CD14-positive monocyte (primary cell): ENCODE measurements at regions not wholly inside any gene's neighbourhood (a gene's known extent, or its start where the extent isn't known, plus 50 kb on each side); places are given as distances from the start of the nearest gene placed in this dataset.

Experiments used
- DNase-seq, 3 donors: peaks; one replicate each; pipeline ENCODE4 v3.0.0-alpha.2; 2011 to 2022
- H2AFZ ChIP-seq: 2 replicates; pipeline ENCODE4 v1.6.0; 2012; ENCODE audit warnings: mild to moderate bottlenecking, low read depth, low read length, inconsistent platforms; ENCODE audit not compliant: insufficient read depth, poor library complexity, severe bottlenecking
- H3K27ac ChIP-seq, 2 donors: 1 replicate in 1 of 2; 2 replicates in 1 of 2; pipeline ENCODE4 v1.5.1; 2012 to 2013; ENCODE audit warnings: low read length in 2 of 2, control low read depth in 1 of 2, inconsistent platforms in 1 of 2, low read depth in 1 of 2, mild to moderate bottlenecking in 1 of 2
- H3K27me3 ChIP-seq, 2 donors: one replicate each; pipeline versions ENCODE4 v1.6.0 to v1.6.1; 2011 to 2013; ENCODE audit warnings: low read length in 2 of 2; ENCODE audit not compliant: control insufficient read depth in 2 of 2, insufficient read depth in 2 of 2
- H3K36me3 ChIP-seq, 2 donors: replicated peaks in 1 of 2; 1 replicate in 1 of 2; 2 replicates in 1 of 2; pipeline versions ENCODE4 v1.5.1 to v1.6.1; 2012 to 2013; ENCODE audit warnings: low read length in 2 of 2, control low read depth in 1 of 2, inconsistent platforms in 1 of 2, mild to moderate bottlenecking in 1 of 2; ENCODE audit not compliant: insufficient read depth in 2 of 2, control insufficient read depth in 1 of 2
- H3K4me1 ChIP-seq, 2 donors: 1 replicate in 1 of 2; 2 replicates in 1 of 2; pipeline versions ENCODE4 v1.5.1 to v1.6.1; 2012 to 2013; ENCODE audit warnings: low read length in 2 of 2, control low read depth in 1 of 2, inconsistent platforms in 1 of 2, mild to moderate bottlenecking in 1 of 2, moderate library complexity in 1 of 2; ENCODE audit not compliant: insufficient read depth in 2 of 2, control insufficient read depth in 1 of 2
- H3K4me2 ChIP-seq: replicated peaks from 2 replicates; pipeline ENCODE3; 2012; ENCODE audit warnings: low read length, moderate library complexity, mild to moderate bottlenecking; ENCODE audit not compliant: poor library complexity, severe bottlenecking; ENCODE audit errors: extremely low read depth
- H3K4me3 ChIP-seq, 3 experiments: fragments of 200-600 bp in 1 of 3; sonication (generic) in 1 of 3; replicated peaks in 1 of 3; 1 replicate in 2 of 3; 2 replicates in 1 of 3; pipeline ENCODE4 v1.5.1; 2011 to 2013; ENCODE audit warnings: low read length in 3 of 3, mild to moderate bottlenecking in 3 of 3, control low read depth in 2 of 3, low read depth in 2 of 3, inconsistent platforms in 1 of 3, moderate library complexity in 1 of 3
- H3K79me2 ChIP-seq: 2 replicates; pipeline ENCODE4 v1.6.0; 2012; ENCODE audit warnings: mild to moderate bottlenecking, control low read depth, inconsistent platforms, low read length, moderate library complexity; ENCODE audit not compliant: insufficient read depth
- H3K9ac ChIP-seq: 2 replicates; pipeline ENCODE4 v1.6.0; 2017; ENCODE audit warnings: low read length, mild to moderate bottlenecking; ENCODE audit not compliant: insufficient read depth, poor library complexity, severe bottlenecking
- H3K9me3 ChIP-seq, 2 donors: replicated peaks in 1 of 2; 1 replicate in 1 of 2; 2 replicates in 1 of 2; pipeline versions ENCODE4 v1.5.1 to v1.6.1; 2012 to 2013; ENCODE audit warnings: low read length in 2 of 2, control low read depth in 1 of 2; ENCODE audit not compliant: control insufficient read depth in 1 of 2, insufficient read depth in 1 of 2
- H4K20me1 ChIP-seq: 2 replicates; pipeline ENCODE4 v1.6.0; 2012; ENCODE audit warnings: mild to moderate bottlenecking, low read length, control low read depth, moderate library complexity; ENCODE audit not compliant: insufficient read depth
- H3K27ac Mint-ChIP-seq, 7 donors: one replicate each; pipeline ENCODE4 v1.8.0; 2020; ENCODE audit warnings: mild to moderate bottlenecking in 7 of 7, mixed read lengths in 7 of 7, moderate library complexity in 6 of 7, inconsistent platforms in 2 of 7
- H3K27me3 Mint-ChIP-seq, 3 donors: one replicate each; pipeline ENCODE4 v1.8.0; 2021 to 2022; ENCODE audit warnings: low read depth in 3 of 3, mild to moderate bottlenecking in 3 of 3, mixed read lengths in 3 of 3, moderate library complexity in 3 of 3, inconsistent platforms in 1 of 3
- H3K36me3 Mint-ChIP-seq, 2 donors: one replicate each; pipeline ENCODE4 v1.8.0; 2020; ENCODE audit warnings: mixed read lengths in 2 of 2, inconsistent platforms in 1 of 2, mild to moderate bottlenecking in 1 of 2
- H3K4me1 Mint-ChIP-seq: one replicate; pipeline ENCODE4 v1.8.0; 2020; ENCODE audit warnings: mild to moderate bottlenecking, mixed read lengths
- H3K4me3 Mint-ChIP-seq, 2 donors: one replicate each; pipeline ENCODE4 v1.8.0; 2020; ENCODE audit warnings: mild to moderate bottlenecking in 2 of 2, mixed read lengths in 2 of 2, moderate library complexity in 1 of 2
- H3K9me3 Mint-ChIP-seq, 7 donors: one replicate each; pipeline ENCODE4 v1.8.0; 2020 to 2022; ENCODE audit warnings: mixed read lengths in 7 of 7, mild to moderate bottlenecking in 6 of 7, moderate library complexity in 6 of 7, inconsistent platforms in 2 of 7
- WGBS: methylation state at CpG from one replicate; pipeline ENCODE4 v1.1.5; 2013; ENCODE audit warnings: missing lambda C conversion rate; ENCODE audit not compliant: insufficient coverage; 5-methylcytosine and 5-hydroxymethylcytosine counted together
- intact Hi-C, 2 donors: fragments of 100-400 bp; cut with micrococcal nuclease; formaldehyde crosslinking; loops; one replicate each; pipeline versions ENCODE4 v1.15.0 to v1.15.1; 2023
- TF ChIP-seq, protein P1 (sequence below): fragments of 200-600 bp; IDR thresholded peaks from one replicate; pipeline ENCODE4 v1.8.0; 2022; ENCODE audit warnings: antibody characterized with exemption, mild to moderate bottlenecking

DNA sequence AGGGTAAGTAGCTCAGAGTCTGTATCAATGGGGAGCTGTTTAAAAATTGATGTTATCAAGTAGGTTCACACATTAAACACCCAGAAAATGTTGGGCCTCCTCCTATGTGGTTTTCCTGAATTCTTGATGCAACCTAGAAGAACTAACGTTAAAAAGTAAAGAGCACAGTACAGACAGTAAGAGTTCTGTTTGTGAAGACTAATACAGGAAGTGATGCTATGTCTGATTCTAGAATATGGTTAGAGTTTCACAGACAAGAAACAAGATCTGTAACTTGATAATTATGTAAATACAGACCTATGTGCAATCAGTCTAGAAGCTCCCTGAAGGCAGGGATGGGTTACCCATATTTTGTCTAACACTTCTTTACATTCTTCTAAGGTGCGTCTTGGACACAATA is 214.9 kb upstream of the BTG1 start:
- DNase-seq = peak in 1 of 3 donors; percentile 40
- no peak overlapping the region for H3K4me2 ChIP-seq
- no peak overlapping the region for H3K27ac Mint-ChIP-seq
- H3K4me1 Mint-ChIP-seq = peaks cover 39% of the 10 kb centered on the region
- H3K4me3 Mint-ChIP-seq = no peak overlapping the region
- H4K20me1 ChIP-seq = no peaks in the 10 kb centered on the region
- H3K27me3 ChIP-seq = no peaks in the 10 kb centered on the region
- peaks cover under 1 to 2% of the 10 kb centered on the region in 2 donors for H3K36me3 Mint-ChIP-seq
- no peaks in the 10 kb centered on the region for H3K36me3 ChIP-seq
- no peak overlapping the region for H3K9ac ChIP-seq
- TF ChIP-seq, protein P1, sequence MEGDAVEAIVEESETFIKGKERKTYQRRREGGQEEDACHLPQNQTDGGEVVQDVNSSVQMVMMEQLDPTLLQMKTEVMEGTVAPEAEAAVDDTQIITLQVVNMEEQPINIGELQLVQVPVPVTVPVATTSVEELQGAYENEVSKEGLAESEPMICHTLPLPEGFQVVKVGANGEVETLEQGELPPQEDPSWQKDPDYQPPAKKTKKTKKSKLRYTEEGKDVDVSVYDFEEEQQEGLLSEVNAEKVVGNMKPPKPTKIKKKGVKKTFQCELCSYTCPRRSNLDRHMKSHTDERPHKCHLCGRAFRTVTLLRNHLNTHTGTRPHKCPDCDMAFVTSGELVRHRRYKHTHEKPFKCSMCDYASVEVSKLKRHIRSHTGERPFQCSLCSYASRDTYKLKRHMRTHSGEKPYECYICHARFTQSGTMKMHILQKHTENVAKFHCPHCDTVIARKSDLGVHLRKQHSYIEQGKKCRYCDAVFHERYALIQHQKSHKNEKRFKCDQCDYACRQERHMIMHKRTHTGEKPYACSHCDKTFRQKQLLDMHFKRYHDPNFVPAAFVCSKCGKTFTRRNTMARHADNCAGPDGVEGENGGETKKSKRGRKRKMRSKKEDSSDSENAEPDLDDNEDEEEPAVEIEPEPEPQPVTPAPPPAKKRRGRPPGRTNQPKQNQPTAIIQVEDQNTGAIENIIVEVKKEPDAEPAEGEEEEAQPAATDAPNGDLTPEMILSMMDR = no peak
- no peaks in the 10 kb centered on the region for H3K79me2 ChIP-seq
- H3K27ac ChIP-seq = no peak overlapping the region
- H3K9me3 ChIP-seq = no peaks in the 10 kb centered on the region
- H2AFZ ChIP-seq = peak overlapping the region; percentile 7
- intact Hi-C loops = no loop called here
- H3K9me3 Mint-ChIP-seq = peaks cover 0 to 2% (median 0%) of the 10 kb centered on the region in 7 donors
- no CpG with 5 or more reads among the region's 2 CpGs for WGBS
- H3K4me3 ChIP-seq = no peak overlapping the region
- peaks cover 0 to 2% (median 0%) of the 10 kb centered on the region in 3 donors for H3K27me3 Mint-ChIP-seq
- peaks cover 23 to 32% of the 10 kb centered on the region in 2 donors for H3K4me1 ChIP-seq

GRCh38 chr12:92359581-92360209 is 214.0 kb upstream of the BTG1 start:
- H4K20me1 ChIP-seq = no peaks in the 10 kb centered on the region
- H3K79me2 ChIP-seq = no peaks in the 10 kb centered on the region
- TF ChIP-seq, protein P1 = no peak
- WGBS = no CpG with 5 or more reads among the region's 2 CpGs
- Mint-ChIP-seq H3K36me3 (peaks cover 2 to 3% of the 10 kb centered on the region in 2 donors), H3K9me3 (peaks cover 0 to 2% (median 0%) of the 10 kb centered on the region in 7 donors), H3K4me1 (peaks cover 37% of the 10 kb centered on the region), H3K27me3 (peaks cover 0 to 2% (median 0%) of the 10 kb centered on the region in 3 donors), H3K27ac (no peak overlapping the region), H3K4me3 (no peak overlapping the region)
- no peak overlapping the region for H3K4me3 ChIP-seq
- H2AFZ ChIP-seq = no peak overlapping the region
- no peak overlapping the region for H3K27ac ChIP-seq
- no peak for DNase-seq
- peaks cover 22 to 30% of the 10 kb centered on the region in 2 donors for H3K4me1 ChIP-seq
- H3K36me3 ChIP-seq = no peaks in the 10 kb centered on the region
- H3K4me2 ChIP-seq = no peak overlapping the region
- H3K9ac ChIP-seq = no peak overlapping the region
- H3K27me3 ChIP-seq = no peaks in the 10 kb centered on the region
- H3K9me3 ChIP-seq = no peaks in the 10 kb centered on the region
- intact Hi-C loops = no loop called here
